Thoracic aorta (tissue), 2 donors: ENCODE measurements at regions not wholly inside any gene's neighbourhood (a gene's known extent, or its start where the extent isn't known, plus 50 kb on each side); places are given as distances from the start of the nearest gene placed in this dataset.

Experiments used
- ATAC-seq: fragments of 150-250 bp; one replicate; pipeline ENCODE4 v1.8.0; 2017; ENCODE audit warnings: low read depth; ENCODE audit not compliant: insufficient number of reproducible peaks, low FRiP score
- DNase-seq: peaks from one replicate; pipeline ENCODE4 v3.0.0-alpha.2; 2020; ENCODE audit warnings: low spot score
- H3K27ac ChIP-seq, 2 donors: fragments of 200-600 bp; sonication (generic); 1 replicate in 1 of 2; 2 replicates in 1 of 2; pipeline ENCODE4 v1.5.1; 2016; ENCODE audit warnings: mild to moderate bottlenecking in 2 of 2, moderate library complexity in 2 of 2
- H3K27me3 ChIP-seq: fragments of 200-600 bp; sonication (generic); replicated peaks from 2 replicates; pipeline ENCODE4 v1.6.0; 2016; ENCODE audit warnings: mild to moderate bottlenecking; ENCODE audit not compliant: insufficient read depth
- H3K36me3 ChIP-seq: fragments of 200-600 bp; sonication (generic); one replicate; pipeline ENCODE4 v1.5.1; 2016
- H3K4me1 ChIP-seq, 2 donors: fragments of 200-600 bp; sonication (generic); 1 replicate in 1 of 2; 2 replicates in 1 of 2; pipeline versions ENCODE4 v1.5.1 to v1.6.0; 2016; ENCODE audit warnings: low read depth in 2 of 2, mild to moderate bottlenecking in 1 of 2; ENCODE audit not compliant: control insufficient read depth in 1 of 2
- H3K4me3 ChIP-seq: fragments of 200-600 bp; sonication (generic); 2 replicates; pipeline ENCODE4 v1.5.1; 2016; ENCODE audit warnings: mild to moderate bottlenecking
- H3K9me3 ChIP-seq: fragments of 200-600 bp; sonication (generic); 2 replicates; pipeline ENCODE4 v1.5.1; 2016
- TF ChIP-seq, protein P1 (sequence below): fragments of 200-600 bp; sonication (generic); IDR thresholded peaks from one replicate; pipeline ENCODE4 v1.5.1; 2019; ENCODE audit warnings: antibody characterized with exemption

DNA sequence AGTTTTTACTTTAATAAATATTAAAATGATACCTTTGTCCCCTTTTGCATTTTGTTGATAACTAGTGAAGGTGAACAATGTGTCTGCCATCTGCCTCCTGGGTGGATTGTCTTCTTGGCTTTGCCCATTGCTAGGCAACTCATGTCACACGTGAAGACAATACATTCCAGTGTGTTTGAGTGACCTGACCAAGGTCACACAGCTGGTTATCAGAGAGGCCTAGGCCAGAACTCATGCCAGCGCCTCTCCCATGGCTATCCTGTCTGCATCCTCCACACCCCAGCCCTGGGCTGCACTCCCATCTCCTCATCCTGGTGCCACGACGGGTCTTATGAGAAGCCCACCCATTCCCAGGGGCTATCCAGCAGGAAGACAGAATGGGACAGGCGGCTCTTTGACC lies 108.7 kb downstream of the PLCE1 start:
- Histone ChIP-seq H3K4me3 (no peak overlapping the region), H3K9me3 (no peaks in the 10 kb centered on the region), H3K27ac (no peak overlapping the region), H3K36me3 (no peaks in the 10 kb centered on the region), H3K4me1 (peaks cover 20 to 64% of the 10 kb centered on the region in 2 donors), H3K27me3 (no peaks in the 10 kb centered on the region)
- TF ChIP-seq, protein P1, sequence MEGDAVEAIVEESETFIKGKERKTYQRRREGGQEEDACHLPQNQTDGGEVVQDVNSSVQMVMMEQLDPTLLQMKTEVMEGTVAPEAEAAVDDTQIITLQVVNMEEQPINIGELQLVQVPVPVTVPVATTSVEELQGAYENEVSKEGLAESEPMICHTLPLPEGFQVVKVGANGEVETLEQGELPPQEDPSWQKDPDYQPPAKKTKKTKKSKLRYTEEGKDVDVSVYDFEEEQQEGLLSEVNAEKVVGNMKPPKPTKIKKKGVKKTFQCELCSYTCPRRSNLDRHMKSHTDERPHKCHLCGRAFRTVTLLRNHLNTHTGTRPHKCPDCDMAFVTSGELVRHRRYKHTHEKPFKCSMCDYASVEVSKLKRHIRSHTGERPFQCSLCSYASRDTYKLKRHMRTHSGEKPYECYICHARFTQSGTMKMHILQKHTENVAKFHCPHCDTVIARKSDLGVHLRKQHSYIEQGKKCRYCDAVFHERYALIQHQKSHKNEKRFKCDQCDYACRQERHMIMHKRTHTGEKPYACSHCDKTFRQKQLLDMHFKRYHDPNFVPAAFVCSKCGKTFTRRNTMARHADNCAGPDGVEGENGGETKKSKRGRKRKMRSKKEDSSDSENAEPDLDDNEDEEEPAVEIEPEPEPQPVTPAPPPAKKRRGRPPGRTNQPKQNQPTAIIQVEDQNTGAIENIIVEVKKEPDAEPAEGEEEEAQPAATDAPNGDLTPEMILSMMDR: no peak
- DNase-seq (no peak), ATAC-seq (no peak)

DNA sequence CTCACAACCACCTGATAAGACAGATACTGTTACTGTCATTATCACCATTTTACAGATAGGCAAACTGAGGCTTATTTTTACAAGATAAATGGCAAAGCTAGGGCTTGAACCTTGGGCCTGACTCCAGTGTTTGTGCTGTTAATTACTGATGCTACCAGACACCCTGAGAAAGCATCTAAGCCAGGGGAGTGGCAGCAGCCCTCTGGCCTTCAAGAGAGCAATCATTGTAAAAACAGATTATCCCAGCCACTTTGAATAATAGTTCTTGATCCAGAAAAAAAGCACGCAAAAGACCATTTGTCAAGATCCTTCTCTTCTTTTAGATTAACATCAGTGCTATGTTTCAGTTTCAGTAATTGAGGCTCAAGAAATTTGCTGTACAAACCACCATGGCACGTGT lies 109.5 kb downstream of the PLCE1 start:
- TF ChIP-seq, protein P1: no peak
- peaks cover 15 to 61% of the 10 kb centered on the region in 2 donors for H3K4me1 ChIP-seq
- ATAC-seq: no peak
- H3K27ac ChIP-seq: no peak overlapping the region
- no peaks in the 10 kb centered on the region for H3K36me3 ChIP-seq
- H3K9me3 ChIP-seq: no peaks in the 10 kb centered on the region
- H3K27me3 ChIP-seq: no peaks in the 10 kb centered on the region
- H3K4me3 ChIP-seq: no peak overlapping the region
- no peak for DNase-seq

DNA sequence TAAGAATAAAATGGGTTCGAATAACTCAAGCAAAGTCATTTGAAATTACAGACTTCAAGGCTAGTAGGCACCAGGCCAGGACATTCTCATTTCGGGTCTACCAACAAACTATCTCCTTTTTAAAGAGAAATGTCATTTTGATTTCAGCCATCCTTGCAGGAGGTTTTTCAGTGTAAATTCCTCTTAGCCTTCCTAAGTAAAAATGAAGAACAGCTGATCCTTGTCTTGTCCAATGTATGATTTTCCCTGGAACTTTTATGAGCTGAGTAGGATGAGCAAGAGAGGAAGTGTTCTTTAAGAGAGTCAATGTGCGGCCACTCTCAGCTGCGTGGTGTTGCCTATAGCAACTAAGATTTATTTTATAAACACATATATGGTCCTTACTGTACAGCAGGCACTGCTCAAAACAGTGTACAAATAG lies 110.1 kb downstream of the PLCE1 start:
- Histone ChIP-seq H3K27ac (no peak overlapping the region), H3K27me3 (no peaks in the 10 kb centered on the region), H3K9me3 (no peaks in the 10 kb centered on the region), H3K36me3 (no peaks in the 10 kb centered on the region), H3K4me3 (no peak overlapping the region), H3K4me1 (peaks cover 12 to 65% of the 10 kb centered on the region in 2 donors)
- DNase-seq (no peak), ATAC-seq (no peak)
- TF ChIP-seq, protein P1: no peak

DNA sequence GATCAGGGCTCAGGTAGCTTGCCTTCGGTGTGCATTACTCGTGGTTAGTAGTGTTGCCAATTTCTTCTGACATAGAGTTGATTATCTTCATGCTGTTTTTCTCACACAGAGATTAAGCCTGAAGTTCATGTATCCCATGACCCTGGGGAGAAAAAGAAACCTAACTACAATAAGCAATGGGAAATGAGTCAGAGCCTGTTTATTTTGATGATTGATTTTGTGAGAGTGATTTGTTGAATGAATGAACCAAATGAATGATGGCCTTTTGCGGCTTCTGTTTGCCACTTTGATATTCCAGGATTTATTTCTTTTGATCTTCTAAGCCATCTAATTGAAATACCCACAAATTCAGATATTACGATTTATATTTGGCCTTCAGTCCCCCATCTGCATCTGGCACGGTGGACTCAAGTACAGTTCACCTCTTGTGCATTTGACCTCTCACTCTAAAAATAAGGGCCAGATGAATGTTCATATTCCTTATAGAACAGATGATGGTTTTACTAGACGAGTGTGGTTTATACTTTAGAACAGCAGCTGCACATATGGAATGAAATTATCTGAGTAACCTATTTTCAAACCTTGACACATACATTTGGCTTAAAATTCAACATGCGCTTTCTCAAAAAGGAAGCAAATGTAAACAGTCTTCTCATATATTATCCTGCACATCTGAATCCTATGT lies 110.7 kb downstream of the PLCE1 start:
- Histone ChIP-seq H3K36me3 (no peaks in the 10 kb centered on the region), H3K4me3 (no peak overlapping the region), H3K27me3 (no peaks in the 10 kb centered on the region), H3K9me3 (no peaks in the 10 kb centered on the region), H3K4me1 (peaks cover 10 to 64% of the 10 kb centered on the region in 2 donors), H3K27ac (no peak overlapping the region)
- TF ChIP-seq, protein P1: no peak
- ATAC-seq (no peak), DNase-seq (no peak)

DNA sequence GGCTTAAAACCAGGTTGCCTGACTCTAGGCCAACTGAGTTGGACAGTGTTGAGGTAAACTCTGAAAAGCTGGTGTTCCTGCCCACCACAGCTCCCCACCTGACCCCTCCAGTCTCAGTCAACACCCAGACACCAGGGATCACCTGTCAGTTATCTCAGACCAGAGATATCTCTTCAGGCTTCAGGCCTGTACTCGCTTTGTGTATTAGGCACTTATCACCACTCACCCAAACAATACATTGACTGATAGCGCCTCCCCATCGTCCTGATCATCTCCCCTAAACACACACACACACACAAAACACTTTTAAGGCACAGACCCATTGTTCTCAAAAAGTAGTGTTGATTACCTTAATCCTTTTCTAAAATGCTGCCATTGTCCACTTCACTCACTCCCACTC lies 111.5 kb downstream of the PLCE1 start:
- Histone ChIP-seq H3K36me3 (no peaks in the 10 kb centered on the region), H3K27me3 (no peaks in the 10 kb centered on the region), H3K9me3 (no peaks in the 10 kb centered on the region), H3K4me1 (peaks cover 14 to 64% of the 10 kb centered on the region in 2 donors), H3K27ac (no peak overlapping the region), H3K4me3 (no peak overlapping the region)
- TF ChIP-seq, protein P1: no peak
- DNase-seq (no peak), ATAC-seq (no peak)
